ENCODE measurements at regions not wholly inside any gene's neighbourhood (a gene's known extent, or its start where the extent isn't known, plus 50 kb on each side); places are given as distances from the start of the nearest gene placed in this dataset.

DNA sequence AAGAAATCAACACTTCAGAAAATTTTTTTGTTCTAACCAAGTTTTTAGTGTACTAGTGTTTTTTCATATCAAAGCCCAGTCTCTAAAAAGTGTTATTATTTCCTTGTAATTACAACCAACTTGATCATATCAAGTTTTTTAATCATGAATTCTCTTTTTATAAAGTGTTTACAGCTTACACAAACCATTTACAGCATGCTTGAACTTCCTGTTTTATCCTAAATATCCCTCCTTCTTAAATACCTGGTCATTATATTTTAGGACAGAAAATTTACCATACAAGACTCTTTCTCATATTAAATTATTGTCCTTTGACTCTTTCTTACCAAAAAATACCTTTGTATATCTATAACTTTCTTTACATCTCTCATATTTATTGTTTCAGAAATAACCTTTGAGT lies 89.4 kb upstream of the NPY2R start:
- TF ChIP-seq CTCF (IDR thresholded peaks at IDR 0.05) (no peak), POLR2A (IDR thresholded peaks at IDR 0.05) (no peak), EP300 (IDR thresholded peaks at IDR 0.05; ENCODE audit: low read depth) (no peak)
